ENCODE measurements at regions not wholly inside any gene's neighbourhood (a gene's known extent, or its start where the extent isn't known, plus 50 kb on each side); places are given as distances from the start of the nearest gene placed in this dataset.

GRCh38 chr2:237261327-237261726 is 152.6 kb downstream of the COL6A3 start:
- TF ChIP-seq, protein P1, sequence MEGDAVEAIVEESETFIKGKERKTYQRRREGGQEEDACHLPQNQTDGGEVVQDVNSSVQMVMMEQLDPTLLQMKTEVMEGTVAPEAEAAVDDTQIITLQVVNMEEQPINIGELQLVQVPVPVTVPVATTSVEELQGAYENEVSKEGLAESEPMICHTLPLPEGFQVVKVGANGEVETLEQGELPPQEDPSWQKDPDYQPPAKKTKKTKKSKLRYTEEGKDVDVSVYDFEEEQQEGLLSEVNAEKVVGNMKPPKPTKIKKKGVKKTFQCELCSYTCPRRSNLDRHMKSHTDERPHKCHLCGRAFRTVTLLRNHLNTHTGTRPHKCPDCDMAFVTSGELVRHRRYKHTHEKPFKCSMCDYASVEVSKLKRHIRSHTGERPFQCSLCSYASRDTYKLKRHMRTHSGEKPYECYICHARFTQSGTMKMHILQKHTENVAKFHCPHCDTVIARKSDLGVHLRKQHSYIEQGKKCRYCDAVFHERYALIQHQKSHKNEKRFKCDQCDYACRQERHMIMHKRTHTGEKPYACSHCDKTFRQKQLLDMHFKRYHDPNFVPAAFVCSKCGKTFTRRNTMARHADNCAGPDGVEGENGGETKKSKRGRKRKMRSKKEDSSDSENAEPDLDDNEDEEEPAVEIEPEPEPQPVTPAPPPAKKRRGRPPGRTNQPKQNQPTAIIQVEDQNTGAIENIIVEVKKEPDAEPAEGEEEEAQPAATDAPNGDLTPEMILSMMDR (IDR thresholded peaks at IDR 0.05) = no peak
- TF ChIP-seq POLR2A (IDR thresholded peaks at IDR 0.05) = no peak

Data from Peyer's patch (tissue), 4 donors.